ENCODE measurements at regions not wholly inside any gene's neighbourhood (a gene's known extent, or its start where the extent isn't known, plus 50 kb on each side); places are given as distances from the start of the nearest gene placed in this dataset.

DNA sequence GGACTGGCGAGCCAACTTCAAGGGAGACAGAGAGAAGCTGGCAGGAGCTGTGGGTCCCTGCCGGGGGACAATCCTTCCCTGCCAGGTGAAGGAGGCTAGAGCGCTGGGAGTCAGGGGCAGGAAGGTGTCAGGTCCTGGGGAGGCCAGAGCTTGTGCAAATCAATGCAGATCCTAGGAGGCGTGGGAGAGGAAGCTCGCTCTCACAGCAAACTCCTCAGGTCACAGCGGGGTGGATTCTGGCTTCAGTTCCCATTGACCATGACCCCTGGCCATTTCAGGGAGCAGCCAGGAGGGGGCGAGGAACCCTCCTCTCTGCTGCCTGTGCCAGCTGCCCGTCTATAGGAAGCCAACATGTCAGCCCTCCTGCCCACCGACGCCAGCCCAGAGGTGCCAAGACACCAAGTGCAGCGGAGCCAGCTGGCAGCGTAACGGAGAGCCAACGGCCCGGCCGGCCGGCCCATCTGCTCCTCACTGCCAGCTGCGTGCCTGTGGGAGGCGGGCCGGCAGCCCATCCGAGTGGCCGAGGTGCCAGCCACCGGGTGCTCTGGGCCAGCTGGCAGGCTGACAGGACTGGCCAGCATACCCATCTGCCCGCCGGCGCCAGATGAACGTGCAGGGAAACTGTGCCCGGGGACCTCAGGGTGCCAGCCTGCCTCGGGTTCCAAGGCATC lies 374.8 kb downstream of the MIAT start:
- H3K36me3 ChIP-seq: no peaks in the 10 kb centered on the region
- no peak overlapping the region for H3K4me3 ChIP-seq
- no peak for DNase-seq (ENCODE audit: extremely low spot score in 2 of 2)
- no peak for TF ChIP-seq POLR2A (IDR thresholded peaks at IDR 0.05)
- TF ChIP-seq POLR2AphosphoS5 (IDR thresholded peaks at IDR 0.05; ENCODE audit: insufficient read depth in 1 of 2, low read depth in 1 of 2): no peak
- no peak for TF ChIP-seq CTCF (IDR thresholded peaks at IDR 0.05)
- H3K9me3 ChIP-seq: no peaks in the 10 kb centered on the region
- H3K27ac ChIP-seq: no peak overlapping the region
- H3K4me1 ChIP-seq: no peaks in the 10 kb centered on the region
- no peaks in the 10 kb centered on the region for H3K27me3 ChIP-seq
- intact Hi-C loops (cut with DNase I): no loop called here

GRCh38 chr22:27041745-27042310 lies 384.4 kb downstream of the MIAT start:
- no peak for TF ChIP-seq CTCF (IDR thresholded peaks at IDR 0.05)
- TF ChIP-seq POLR2AphosphoS5 (IDR thresholded peaks at IDR 0.05; ENCODE audit: insufficient read depth in 1 of 2, low read depth in 1 of 2): no peak
- no peak for TF ChIP-seq POLR2A (IDR thresholded peaks at IDR 0.05)
- intact Hi-C loops (cut with DNase I): no loop called here
- no peaks in the 10 kb centered on the region for H3K36me3 ChIP-seq
- DNase-seq (ENCODE audit: extremely low spot score in 2 of 2): no peak
- H3K4me1 ChIP-seq: no peaks in the 10 kb centered on the region
- no peaks in the 10 kb centered on the region for H3K9me3 ChIP-seq
- H3K27ac ChIP-seq: no peak overlapping the region
- H3K4me3 ChIP-seq: no peak overlapping the region
- no peaks in the 10 kb centered on the region for H3K27me3 ChIP-seq

DNA sequence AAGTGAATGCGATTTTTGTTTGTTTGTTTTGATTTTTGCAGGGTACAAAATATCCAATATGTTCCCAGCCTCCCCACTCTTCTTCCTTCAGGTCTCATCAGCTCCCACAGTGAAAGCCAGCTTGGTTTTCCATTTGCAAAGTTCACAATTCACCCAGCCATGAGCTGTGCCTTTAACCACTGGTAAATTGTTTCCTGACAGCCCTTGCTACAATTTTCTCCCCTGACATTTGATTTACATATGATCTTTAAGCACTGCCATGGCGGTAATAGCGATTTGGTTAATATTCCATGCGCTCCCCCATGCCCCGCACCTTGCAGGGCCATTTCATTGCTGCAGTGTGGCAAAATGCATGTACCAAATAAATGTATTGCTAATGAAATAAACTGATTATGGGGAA lies 385.9 kb downstream of the MIAT start:
- H3K4me1 ChIP-seq: no peaks in the 10 kb centered on the region
- no peaks in the 10 kb centered on the region for H3K27me3 ChIP-seq
- no peak for DNase-seq (ENCODE audit: extremely low spot score in 2 of 2)
- no peaks in the 10 kb centered on the region for H3K9me3 ChIP-seq
- TF ChIP-seq POLR2A (IDR thresholded peaks at IDR 0.05) (no peak), POLR2AphosphoS5 (IDR thresholded peaks at IDR 0.05; ENCODE audit: insufficient read depth in 1 of 2, low read depth in 1 of 2) (no peak), CTCF (IDR thresholded peaks at IDR 0.05) (no peak)
- intact Hi-C loops (cut with DNase I): no loop called here
- H3K4me3 ChIP-seq: no peak overlapping the region
- H3K36me3 ChIP-seq: no peaks in the 10 kb centered on the region
- H3K27ac ChIP-seq: no peak overlapping the region

DNA sequence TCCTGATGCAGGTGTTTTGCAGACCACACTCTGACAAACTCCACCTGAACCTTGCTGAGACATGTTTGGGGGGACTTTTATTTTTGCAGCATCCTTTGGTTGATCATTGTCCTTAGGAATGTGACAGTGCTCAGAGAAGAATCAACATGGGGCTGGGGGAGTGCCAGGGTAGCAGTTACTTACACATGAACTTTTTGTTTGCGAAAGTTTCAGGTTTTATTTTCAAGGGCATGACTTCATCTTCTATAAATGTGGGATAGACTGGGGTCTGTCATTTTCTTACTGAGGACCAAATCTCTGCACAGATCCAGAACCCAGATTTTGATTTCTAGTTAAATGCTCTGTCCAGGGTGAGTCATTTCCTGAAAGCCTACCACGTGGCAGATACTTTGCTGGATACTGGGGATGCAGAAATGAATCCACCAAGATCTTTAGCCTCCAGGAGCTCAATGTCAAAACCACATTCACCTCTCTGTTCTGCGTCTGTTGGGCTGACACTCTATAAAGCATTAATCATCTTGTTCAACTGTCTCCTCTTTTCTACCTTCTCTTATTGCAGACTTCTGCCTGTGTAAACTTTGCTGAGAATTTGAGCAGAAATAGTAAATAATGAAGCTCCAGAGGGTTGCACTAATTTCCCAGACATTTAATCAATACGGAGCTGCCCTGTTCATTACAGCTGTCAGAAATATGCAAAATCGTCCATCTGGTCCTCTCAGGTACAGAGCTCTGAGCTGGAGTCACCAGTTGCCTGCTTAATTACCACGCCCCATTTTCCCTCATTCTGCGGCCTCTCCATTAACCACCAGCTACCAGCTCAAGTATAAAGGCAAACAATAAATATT lies 387.9 kb downstream of the MIAT start:
- intact Hi-C loops (cut with DNase I): no loop called here
- Histone ChIP-seq H3K4me1 (no peaks in the 10 kb centered on the region), H3K4me3 (no peak overlapping the region), H3K27me3 (no peaks in the 10 kb centered on the region), H3K27ac (no peak overlapping the region), H3K36me3 (no peaks in the 10 kb centered on the region), H3K9me3 (no peaks in the 10 kb centered on the region)
- TF ChIP-seq CTCF (IDR thresholded peaks at IDR 0.05): no peak
- TF ChIP-seq POLR2AphosphoS5 (IDR thresholded peaks at IDR 0.05; ENCODE audit: insufficient read depth in 1 of 2, low read depth in 1 of 2): no peak
- TF ChIP-seq POLR2A (IDR thresholded peaks at IDR 0.05): no peak
- DNase-seq (ENCODE audit: extremely low spot score in 2 of 2): no peak

All from vagina (tissue), 2 donors.